A549 (cell line): ENCODE measurements at regions not wholly inside any gene's neighbourhood (a gene's known extent, or its start where the extent isn't known, plus 50 kb on each side); places are given as distances from the start of the nearest gene placed in this dataset.

ENCODE experiments used
- BCL3 ChIP-seq: fragments of >200 bp; sonication (Bioruptor Twin); formaldehyde crosslinking; IDR thresholded peaks from 3 replicates; pipeline ENCODE4 v1.6.1; 2016
- CHD4 ChIP-seq: fragments of 200-600 bp; sonication (generic); IDR thresholded peaks from 2 replicates; pipeline ENCODE4 v1.6.1; 2016; ENCODE audit warnings: antibody characterized with exemption, mild to moderate bottlenecking, borderline replicate concordance
- CTCF ChIP-seq: fragments of >200 bp; sonication (Bioruptor Twin); formaldehyde crosslinking; IDR thresholded peaks from 3 replicates; pipeline ENCODE4 v1.5.1; 2016
- EP300 ChIP-seq, 2 experiments: fragments of >200 bp; sonication (Bioruptor Twin); formaldehyde crosslinking; IDR thresholded peaks; 2 replicates in 1 of 2; 3 replicates in 1 of 2; pipeline ENCODE4 v1.6.1; 2016 to 2017
- HOXB13 ChIP-seq: fragments of 250-450 bp; sonication (Bioruptor Pico); IDR thresholded peaks from 2 replicates; pipeline ENCODE4 v1.5.0; 2020; ENCODE audit warnings: low read depth, mild to moderate bottlenecking, moderate library complexity
- PHF8 ChIP-seq: fragments of 200-600 bp; sonication (generic); IDR thresholded peaks from 2 replicates; pipeline ENCODE4 v1.6.1; 2016; ENCODE audit warnings: low read depth, mild to moderate bottlenecking, antibody characterized with exemption, moderate library complexity, borderline replicate concordance
- POLR2A ChIP-seq: IDR thresholded peaks from 2 replicates; pipeline ENCODE4 v1.6.1; 2012; ENCODE audit warnings: mild to moderate bottlenecking, low read length
- REST ChIP-seq: fragments of 200-600 bp; sonication (generic); IDR thresholded peaks from 2 replicates; pipeline ENCODE4 v1.6.1; 2016; ENCODE audit warnings: antibody characterized with exemption, mild to moderate bottlenecking, moderate library complexity
- SMC3 ChIP-seq: fragments of >200 bp; sonication (Bioruptor Twin); formaldehyde crosslinking; IDR thresholded peaks from 3 replicates; pipeline ENCODE4 v1.6.1; 2018; ENCODE audit warnings: inconsistent platforms

- no peak for TF ChIP-seq CHD4
- no peak for TF ChIP-seq CTCF
- no peak for TF ChIP-seq REST
- no peak for TF ChIP-seq POLR2A
- no peak for TF ChIP-seq PHF8
- no peak for TF ChIP-seq SMC3
- TF ChIP-seq BCL3: no peak
- TF ChIP-seq EP300 (IDR thresholded peaks at IDR 0.05): no peak
- no peak for TF ChIP-seq HOXB13 (CRISPR knock-in tag)
These were observed 851.4 kb downstream of the GALR1 start for GRCh38 chr18:78101091-78101490.
